ENCODE measurements at regions not wholly inside any gene's neighbourhood (a gene's known extent, or its start where the extent isn't known, plus 50 kb on each side); places are given as distances from the start of the nearest gene placed in this dataset.
A peak's percentile ranks its signal among the peaks of the same experiment; 100 is the strongest.

DNA sequence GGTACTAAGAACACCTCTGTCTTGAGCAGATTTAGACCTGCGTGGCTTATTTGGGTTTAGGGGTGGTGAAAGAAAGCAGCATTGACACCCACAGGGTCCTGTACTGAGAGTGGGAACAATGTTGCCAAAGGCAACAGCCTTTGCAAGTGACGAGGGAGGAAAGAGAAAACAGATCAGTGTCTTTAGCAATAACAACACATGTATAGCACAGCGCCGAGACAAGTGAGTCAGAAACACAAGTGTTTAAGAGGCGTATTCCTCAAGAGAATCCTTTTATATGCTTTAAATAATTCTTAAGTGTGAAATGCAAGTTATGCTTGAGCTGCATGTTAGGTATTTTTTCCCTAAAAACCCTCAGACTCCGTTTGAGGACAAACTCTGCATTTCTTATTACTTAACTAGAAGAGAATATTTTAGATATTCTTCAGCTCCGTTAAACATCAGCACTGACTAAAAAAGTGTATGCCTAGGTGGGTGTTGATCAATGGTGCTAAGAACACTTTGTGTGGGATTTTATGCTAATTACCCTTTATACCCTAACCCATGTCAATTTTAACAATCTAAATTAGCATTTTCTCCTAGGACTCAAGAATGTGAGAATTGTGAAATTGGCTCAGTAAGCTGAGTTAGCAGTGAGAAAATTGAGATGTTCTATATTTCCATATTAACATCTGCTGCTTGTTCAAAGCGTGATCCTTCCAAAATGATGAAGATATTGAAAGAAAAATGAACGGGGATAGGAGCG, 1095.4 kb upstream of the CELF2 start:
- Histone ChIP-seq H3K36me3 (ENCODE audit: control insufficient read depth in 2 of 3, insufficient read depth in 3 of 3, low read length in 3 of 3) (no peaks in the 10 kb centered on the region), H3K27me3 (ENCODE audit: control insufficient read depth, insufficient read depth, low read length) (no peaks in the 10 kb centered on the region), H3K4me3 (ENCODE audit: low read length in 3 of 3) (no peak overlapping the region), H3K9ac (ENCODE audit: low read length in 3 of 3) (no peak overlapping the region), H3K4me1 (ENCODE audit: control insufficient read depth in 2 of 3, insufficient read depth in 2 of 3, low read depth in 1 of 3, low read length in 3 of 3) (no peaks in the 10 kb centered on the region), H3K27ac (ENCODE audit: low read depth in 2 of 2, low read length in 2 of 2) (no peak overlapping the region), H3K9me3 (ENCODE audit: control insufficient read depth in 2 of 3, insufficient read depth in 1 of 3, low read length in 3 of 3) (no peaks in the 10 kb centered on the region)
- intact Hi-C loops (cut with DNase I): no loop called here
- FAIRE-seq (no peak), DNase-seq (no peak)
- TF ChIP-seq, protein P1, sequence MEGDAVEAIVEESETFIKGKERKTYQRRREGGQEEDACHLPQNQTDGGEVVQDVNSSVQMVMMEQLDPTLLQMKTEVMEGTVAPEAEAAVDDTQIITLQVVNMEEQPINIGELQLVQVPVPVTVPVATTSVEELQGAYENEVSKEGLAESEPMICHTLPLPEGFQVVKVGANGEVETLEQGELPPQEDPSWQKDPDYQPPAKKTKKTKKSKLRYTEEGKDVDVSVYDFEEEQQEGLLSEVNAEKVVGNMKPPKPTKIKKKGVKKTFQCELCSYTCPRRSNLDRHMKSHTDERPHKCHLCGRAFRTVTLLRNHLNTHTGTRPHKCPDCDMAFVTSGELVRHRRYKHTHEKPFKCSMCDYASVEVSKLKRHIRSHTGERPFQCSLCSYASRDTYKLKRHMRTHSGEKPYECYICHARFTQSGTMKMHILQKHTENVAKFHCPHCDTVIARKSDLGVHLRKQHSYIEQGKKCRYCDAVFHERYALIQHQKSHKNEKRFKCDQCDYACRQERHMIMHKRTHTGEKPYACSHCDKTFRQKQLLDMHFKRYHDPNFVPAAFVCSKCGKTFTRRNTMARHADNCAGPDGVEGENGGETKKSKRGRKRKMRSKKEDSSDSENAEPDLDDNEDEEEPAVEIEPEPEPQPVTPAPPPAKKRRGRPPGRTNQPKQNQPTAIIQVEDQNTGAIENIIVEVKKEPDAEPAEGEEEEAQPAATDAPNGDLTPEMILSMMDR (IDR thresholded peaks at IDR 0.05; ENCODE audit: borderline replicate concordance, extremely low read depth, insufficient read depth): no peak

DNA sequence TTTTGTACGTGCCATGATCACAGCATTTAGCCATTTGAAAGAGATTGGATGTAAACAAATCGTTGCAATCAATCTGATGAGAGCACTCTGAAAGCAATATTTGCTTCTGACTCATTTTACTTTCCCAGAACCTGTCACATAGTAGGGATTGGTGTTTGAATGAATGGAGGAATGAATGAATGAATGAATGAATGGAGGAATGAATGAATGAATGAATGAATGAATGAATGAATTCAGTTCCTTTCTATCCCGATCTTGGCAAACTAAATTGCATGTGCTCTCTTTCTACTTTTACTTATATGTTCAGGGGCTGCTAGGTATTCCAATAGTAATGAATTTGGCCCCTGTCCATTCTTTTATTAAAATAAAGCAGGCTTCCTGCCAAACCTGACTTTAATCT, 1091.7 kb upstream of the CELF2 start:
- Histone ChIP-seq H3K27me3 (ENCODE audit: control insufficient read depth, insufficient read depth, low read length) (no peaks in the 10 kb centered on the region), H3K4me1 (ENCODE audit: control insufficient read depth in 2 of 3, insufficient read depth in 2 of 3, low read depth in 1 of 3, low read length in 3 of 3) (no peaks in the 10 kb centered on the region), H3K9ac (ENCODE audit: low read length in 3 of 3) (no peak overlapping the region), H3K36me3 (ENCODE audit: control insufficient read depth in 2 of 3, insufficient read depth in 3 of 3, low read length in 3 of 3) (no peaks in the 10 kb centered on the region), H3K9me3 (ENCODE audit: control insufficient read depth in 2 of 3, insufficient read depth in 1 of 3, low read length in 3 of 3) (no peaks in the 10 kb centered on the region), H3K27ac (ENCODE audit: low read depth in 2 of 2, low read length in 2 of 2) (no peak overlapping the region), H3K4me3 (ENCODE audit: low read length in 3 of 3) (no peak overlapping the region)
- TF ChIP-seq, protein P1 (IDR thresholded peaks at IDR 0.05; ENCODE audit: borderline replicate concordance, extremely low read depth, insufficient read depth): no peak
- DNase-seq (peak in 1 of 5 donors; percentile 13), FAIRE-seq (no peak)
- intact Hi-C loops (cut with DNase I): no loop called here

DNA sequence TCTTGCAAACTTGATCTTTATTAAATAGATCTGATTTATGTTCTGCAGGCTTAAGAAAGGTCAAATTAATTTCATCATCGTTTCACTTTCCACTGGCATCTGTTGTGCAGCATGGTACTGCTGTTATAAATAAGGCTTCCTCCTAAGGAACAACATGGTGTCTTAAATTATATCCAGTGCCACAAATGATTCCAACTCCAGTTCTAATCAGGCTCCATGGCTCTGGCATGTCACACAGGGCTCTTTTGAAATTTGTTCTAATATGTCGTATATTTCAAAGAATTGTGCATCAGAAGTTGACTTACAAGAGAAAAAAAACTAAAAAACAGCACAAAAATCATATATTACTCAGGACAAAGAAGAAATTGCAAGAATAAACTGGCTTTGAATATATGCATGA, 1090.8 kb upstream of the CELF2 start:
- FAIRE-seq (no peak), DNase-seq (no peak)
- Histone ChIP-seq H3K27ac (ENCODE audit: low read depth in 2 of 2, low read length in 2 of 2) (no peak overlapping the region), H3K4me3 (ENCODE audit: low read length in 3 of 3) (no peak overlapping the region), H3K27me3 (ENCODE audit: control insufficient read depth, insufficient read depth, low read length) (no peaks in the 10 kb centered on the region), H3K4me1 (ENCODE audit: control insufficient read depth in 2 of 3, insufficient read depth in 2 of 3, low read depth in 1 of 3, low read length in 3 of 3) (no peaks in the 10 kb centered on the region), H3K36me3 (ENCODE audit: control insufficient read depth in 2 of 3, insufficient read depth in 3 of 3, low read length in 3 of 3) (no peaks in the 10 kb centered on the region), H3K9me3 (ENCODE audit: control insufficient read depth in 2 of 3, insufficient read depth in 1 of 3, low read length in 3 of 3) (no peaks in the 10 kb centered on the region), H3K9ac (ENCODE audit: low read length in 3 of 3) (no peak overlapping the region)
- TF ChIP-seq, protein P1 (IDR thresholded peaks at IDR 0.05; ENCODE audit: borderline replicate concordance, extremely low read depth, insufficient read depth): no peak
- intact Hi-C loops (cut with DNase I): no loop called here

DNA sequence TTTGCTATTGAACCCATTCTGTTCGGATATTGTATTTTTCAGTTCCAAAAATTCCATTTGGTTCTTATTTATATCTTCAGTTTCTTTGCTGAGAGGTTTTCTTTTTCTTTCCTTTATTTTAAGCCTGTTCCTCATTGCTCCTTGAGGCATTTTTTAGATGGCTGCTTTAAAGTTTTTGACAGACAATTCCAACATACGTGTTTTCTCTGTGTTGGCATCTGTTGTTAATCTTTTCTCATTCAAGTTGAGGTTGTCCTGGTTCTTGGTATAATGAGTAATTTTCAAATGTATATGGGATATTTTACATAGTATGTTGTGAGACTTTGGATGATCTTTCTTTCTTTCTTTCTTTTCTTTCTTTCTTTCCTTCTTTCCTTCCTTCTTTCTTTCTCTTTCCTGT, 1078.0 kb upstream of the CELF2 start:
- intact Hi-C loops (cut with DNase I): no loop called here
- no peak overlapping the region for H3K27ac ChIP-seq (ENCODE audit: low read depth in 2 of 2, low read length in 2 of 2)
- DNase-seq (no peak), FAIRE-seq (no peak)
- TF ChIP-seq, protein P1 (IDR thresholded peaks at IDR 0.05; ENCODE audit: borderline replicate concordance, extremely low read depth, insufficient read depth): no peak
- H3K36me3 ChIP-seq (ENCODE audit: control insufficient read depth in 2 of 3, insufficient read depth in 3 of 3, low read length in 3 of 3): no peaks in the 10 kb centered on the region
- H3K27me3 ChIP-seq (ENCODE audit: control insufficient read depth, insufficient read depth, low read length): no peaks in the 10 kb centered on the region
- no peaks in the 10 kb centered on the region for H3K9me3 ChIP-seq (ENCODE audit: control insufficient read depth in 2 of 3, insufficient read depth in 1 of 3, low read length in 3 of 3)
- no peak overlapping the region for H3K4me3 ChIP-seq (ENCODE audit: low read length in 3 of 3)
- no peak overlapping the region for H3K9ac ChIP-seq (ENCODE audit: low read length in 3 of 3)
- H3K4me1 ChIP-seq (ENCODE audit: control insufficient read depth in 2 of 3, insufficient read depth in 2 of 3, low read depth in 1 of 3, low read length in 3 of 3): no peaks in the 10 kb centered on the region

Measured in kidney (tissue), 13 donors.